Heart left ventricle (tissue), 16 donors: ENCODE measurements at regions not wholly inside any gene's neighbourhood (a gene's known extent, or its start where the extent isn't known, plus 50 kb on each side); places are given as distances from the start of the nearest gene placed in this dataset.

Experiments used
- ATAC-seq, 4 donors: fragments of 200-7000 bp; cut with Tn5 transposase; one replicate each; pipeline ENCODE4 v1.9.1; 2020 to 2022; ENCODE audit warnings: moderate library complexity in 4 of 4, mild to moderate bottlenecking in 3 of 4, moderate number of reproducible peaks in 1 of 4
- DNase-seq, 5 donors: peaks; one replicate each; pipeline ENCODE4 v3.0.0-alpha.2; 2020
- H3K27ac ChIP-seq, 12 donors: fragments of 200-600 bp; sonication (generic) in 4 of 12; one replicate each; pipeline versions ENCODE4 v1.5.0 to v1.8.0; 2016 to 2022; ENCODE audit warnings: mild to moderate bottlenecking in 2 of 12
- H3K27me3 ChIP-seq, 9 donors: fragments of 200-600 bp; sonication (generic) in 2 of 9; one replicate each; pipeline versions ENCODE4 v1.5.1 to v1.8.0; 2016 to 2022; ENCODE audit warnings: mild to moderate bottlenecking in 3 of 9
- H3K36me3 ChIP-seq, 9 donors: fragments of 200-600 bp; sonication (generic) in 2 of 9; one replicate each; pipeline versions ENCODE4 v1.5.0 to v1.8.0; 2018 to 2022; ENCODE audit warnings: mild to moderate bottlenecking in 2 of 9
- H3K4me1 ChIP-seq, 12 donors: fragments of 200-600 bp; sonication (generic) in 4 of 12; one replicate each; pipeline versions ENCODE4 v1.5.0 to v1.8.0; 2016 to 2022; ENCODE audit warnings: mild to moderate bottlenecking in 3 of 12
- H3K4me3 ChIP-seq, 12 donors: fragments of 200-600 bp; sonication (generic) in 4 of 12; one replicate each; pipeline versions ENCODE4 v1.5.0 to v1.8.0; 2017 to 2022; ENCODE audit warnings: mild to moderate bottlenecking in 9 of 12, moderate library complexity in 4 of 12
- H3K9me3 ChIP-seq, 12 donors: fragments of 200-600 bp; sonication (generic) in 4 of 12; one replicate each; pipeline versions ENCODE4 v1.5.0 to v1.8.0; 2016 to 2022; ENCODE audit warnings: mild to moderate bottlenecking in 1 of 12
- CTCF ChIP-seq, 12 donors: fragments of 200-600 bp; sonication (generic) in 4 of 12; IDR thresholded peaks; one replicate each; pipeline versions ENCODE4 v1.5.0 to v1.8.0; 2018 to 2022; ENCODE audit warnings: antibody characterized with exemption in 12 of 12, mild to moderate bottlenecking in 5 of 12
- POLR2A ChIP-seq, 2 donors: fragments of 450-650 bp; IDR thresholded peaks; one replicate each; pipeline ENCODE4 v1.6.1; 2017; ENCODE audit warnings: antibody characterized with exemption in 2 of 2, mild to moderate bottlenecking in 2 of 2, moderate library complexity in 2 of 2
- WGBS, 4 donors: extraction: QIAGEN DNeasy Blood & Tissue Kit in 2 of 4; methylation state at CpG; one replicate each; pipeline versions ENCODE4 v1.1.5 to v1.1.7; 2013 to 2018; 5-methylcytosine and 5-hydroxymethylcytosine counted together
- intact Hi-C, 10 donors: fragments of 100-400 bp; cut with DNase I; formaldehyde crosslinking; loops; one replicate each; pipeline versions ENCODE4 v1.11.1 to v1.14.2; 2022
- donor health status: ischemic (EF 13 %, LVEDD 7.1; RV severe dilation, severe dysfunction).
- donor health status: healthy with polysubstance abuse.
- donor health status: DM: no; HTN: yes; CAD: no.
- donor health status: DM: no; HTN: no; CAD: no.
- donor health status: ischemic (EF 25% LVEDD 6.9; RV normal size, moderate dysfunction).
- donor health status: ischemic (EF 25% LVEDD 5.7; RV mildly dilated, moderate dysfunction).
- donor health status: healthy.
- donor health status: DM: yes; HTN: yes; CAD: no.
- donor health status: ischemic (EF 35%, LVEDD 5.7; RV mildly dilated, moderate dysfunction).
- donor health status: nonischemic (EF 11% LVEDD 7.7; RV severe dilation, severe dysfunction).
- donor health status: DM: yes; HTN: yes; CAD: no.
- donor health status: PGD.
- donor health status: ischemic (EF 29% LVEDD 5.4; RV normal size, mild dysfunction).
- donor health status: nonischemic (EF 23%, LVEDD 6.1; RV moderate dilation, normal function).

DNA sequence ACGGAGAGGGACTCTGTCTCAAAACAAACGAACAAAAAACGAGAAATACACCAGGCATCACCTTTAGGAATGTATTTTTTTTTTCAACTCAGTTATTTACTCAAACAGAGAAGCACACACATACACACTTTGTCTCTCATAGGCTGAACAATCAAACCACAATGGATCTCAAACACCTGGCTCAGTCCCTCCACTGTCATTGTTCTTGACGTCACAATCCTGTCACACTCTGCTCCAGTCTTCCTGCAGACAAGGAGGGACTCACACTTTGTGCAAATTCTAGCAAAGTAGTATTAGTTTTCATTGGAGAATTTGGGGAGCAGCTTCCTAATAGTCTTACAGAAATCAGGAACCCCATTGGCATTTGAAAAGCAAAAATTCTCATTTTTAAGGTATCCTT lies 727.8 kb downstream of the BCL11B start:
- H3K4me1 ChIP-seq, result no peaks in the 10 kb centered on the region
- peaks cover 0 to 3% (median 0%) of the 10 kb centered on the region in 9 donors for H3K27me3 ChIP-seq
- TF ChIP-seq POLR2A (IDR thresholded peaks at IDR 0.05) (no peak), CTCF (IDR thresholded peaks at IDR 0.05) (no peak)
- intact Hi-C loops, result no loop called here
- no peak overlapping the region for H3K27ac ChIP-seq
- ATAC-seq (no peak), DNase-seq (no peak)
- 70 to 75% (median 71%) methylated on average over 4 of the region's 4 CpGs for WGBS, 4 donors
- no peak overlapping the region for H3K4me3 ChIP-seq
- H3K9me3 ChIP-seq, result no peaks in the 10 kb centered on the region
- H3K36me3 ChIP-seq, result no peaks in the 10 kb centered on the region

DNA sequence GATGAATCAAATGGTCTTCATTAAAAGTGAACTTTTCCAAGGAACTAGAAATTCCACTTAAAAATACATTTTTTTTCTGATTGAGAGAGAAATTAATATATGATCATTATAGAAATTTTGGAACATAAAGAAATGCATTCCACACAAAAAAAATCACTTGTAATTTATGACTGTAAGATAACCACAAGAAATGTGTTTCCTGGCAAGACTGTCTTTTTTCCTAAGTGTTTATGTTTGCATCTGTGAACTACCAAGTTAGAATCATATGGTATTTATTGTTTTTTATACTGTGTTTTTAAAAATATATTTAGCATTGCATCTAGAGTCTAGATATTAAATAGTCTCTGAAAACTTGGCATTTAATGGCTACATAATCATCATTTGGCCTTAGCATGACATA lies 726.8 kb downstream of the BCL11B start:
- H3K4me3 ChIP-seq, result no peak overlapping the region
- DNase-seq (no peak), ATAC-seq (no peak)
- H3K9me3 ChIP-seq, result no peaks in the 10 kb centered on the region
- intact Hi-C loops, result no loop called here
- TF ChIP-seq POLR2A (IDR thresholded peaks at IDR 0.05) (no peak), CTCF (IDR thresholded peaks at IDR 0.05) (no peak)
- H3K27me3 ChIP-seq, result no peaks in the 10 kb centered on the region
- H3K4me1 ChIP-seq, result no peaks in the 10 kb centered on the region
- H3K27ac ChIP-seq, result no peak overlapping the region
- H3K36me3 ChIP-seq, result no peaks in the 10 kb centered on the region

- intact Hi-C loops, result no loop called here
- no peak overlapping the region for H3K27ac ChIP-seq
- no peaks in the 10 kb centered on the region for H3K27me3 ChIP-seq
- TF ChIP-seq POLR2A (IDR thresholded peaks at IDR 0.05), result no peak
- WGBS, 4 donors, result 50 to 61% (median 52%) methylated on average over 6 of the region's 6 CpGs
- no peak for DNase-seq
- no peaks in the 10 kb centered on the region for H3K36me3 ChIP-seq
- H3K9me3 ChIP-seq, result no peaks in the 10 kb centered on the region
- H3K4me3 ChIP-seq, result no peak overlapping the region
- no peaks in the 10 kb centered on the region for H3K4me1 ChIP-seq
- ATAC-seq, result no peak
These were observed 723.8 kb downstream of the BCL11B start for GRCh38 chr14:98548071-98548686.

GRCh38 chr14:98551028-98551427 lies 721.0 kb downstream of the BCL11B start:
- TF ChIP-seq CTCF (IDR thresholded peaks at IDR 0.05) (no peak), POLR2A (IDR thresholded peaks at IDR 0.05) (no peak)
- DNase-seq (no peak), ATAC-seq (no peak)
- Histone ChIP-seq H3K36me3 (no peaks in the 10 kb centered on the region), H3K27ac (no peak overlapping the region), H3K9me3 (peaks cover 0 to 6% (median 0%) of the 10 kb centered on the region in 12 donors), H3K4me1 (no peaks in the 10 kb centered on the region), H3K27me3 (no peaks in the 10 kb centered on the region), H3K4me3 (no peak overlapping the region)
- intact Hi-C loops, result no loop called here
- WGBS, 4 donors, result 77 to 92% (median 90%) methylated on average over 5 of the region's 5 CpGs

GRCh38 chr14:98555440-98555839 lies 716.6 kb downstream of the BCL11B start:
- WGBS, 4 donors, result 43 to 85% (median 73%) methylated on average over 1 of the region's 1 CpG
- Histone ChIP-seq H3K9me3 (peaks cover 0 to 6% (median 0%) of the 10 kb centered on the region in 12 donors), H3K27me3 (no peaks in the 10 kb centered on the region), H3K4me1 (no peaks in the 10 kb centered on the region), H3K36me3 (no peaks in the 10 kb centered on the region), H3K27ac (no peak overlapping the region), H3K4me3 (no peak overlapping the region)
- intact Hi-C loops, result no loop called here
- ATAC-seq (no peak), DNase-seq (no peak)
- TF ChIP-seq POLR2A (IDR thresholded peaks at IDR 0.05) (no peak), CTCF (IDR thresholded peaks at IDR 0.05) (no peak)
